GM10248 (cell line): ENCODE measurements at regions not wholly inside any gene's neighbourhood (a gene's known extent, or its start where the extent isn't known, plus 50 kb on each side); places are given as distances from the start of the nearest gene placed in this dataset.

Experiments
- CTCF ChIA-PET: fragments of 300-600 bp; sonication (Branson Sonifier 250); formaldehyde crosslinking; extraction: SDS; loops from one replicate; lab custom pipeline; 2021; ENCODE audit warnings: antibody characterized with exemption; lab: Yijun Ruan, JAX
- POLR2A ChIA-PET: fragments of 350-650 bp; sonication (Branson Sonifier 250); formaldehyde crosslinking; extraction: SDS; loops from one replicate; lab custom pipeline; 2020; ENCODE audit warnings: antibody characterized with exemption; lab: Yijun Ruan, JAX
- DNase-seq: peaks from one replicate; pipeline ENCODE4 v3.0.0; 2012; ENCODE audit errors: extremely low spot score
- CTCF ChIP-seq: IDR thresholded peaks from 2 replicates; pipeline ENCODE4 v1.5.1; 2012; ENCODE audit warnings: mild to moderate bottlenecking, low read depth; ENCODE audit errors: extremely low read depth, missing control alignments, control extremely low read depth

- no peak for DNase-seq
- CTCF ChIA-PET, result interaction anchor here (0.7 kb wide), 1 partner anchor 19 kb away, joined by 3 read pairs; no protein-coding TSS in a partner anchor
Observed at GRCh38 chr20:6533761-6534479, 233.6 kb upstream of the BMP2 start.

GRCh38 chr20:6533351-6533750 lies 234.1 kb upstream of the BMP2 start:
- no peak for DNase-seq

More at GRCh38 chr20:6533761-6534479, 233.6 kb upstream of the BMP2 start:
- POLR2A ChIA-PET, result no interaction called here
- TF ChIP-seq CTCF, result no peak

GRCh38 chr20:6530779-6531315 lies 236.6 kb upstream of the BMP2 start:
- DNase-seq, result no peak
- TF ChIP-seq CTCF, result no peak
- ChIA-PET CTCF (no interaction called here), POLR2A (no interaction called here)

More at GRCh38 chr20:6533351-6533750, 234.1 kb upstream of the BMP2 start:
- ChIA-PET POLR2A (no interaction called here), CTCF (interaction anchor here (0.7 kb wide), 1 partner anchor 18 kb away, joined by 3 read pairs; no protein-coding TSS in a partner anchor)
- no peak for TF ChIP-seq CTCF

GRCh38 chr20:6530254-6530653 lies 237.2 kb upstream of the BMP2 start:
- ChIA-PET POLR2A (no interaction called here), CTCF (no interaction called here)
- no peak for TF ChIP-seq CTCF

GRCh38 chr20:6525447-6526303 lies 241.8 kb upstream of the BMP2 start:
- ChIA-PET CTCF (interaction anchor here (1.0 to 1.5 kb wide), 2 partner anchors 10 to 16 kb away, joined by 3 read pairs; no protein-coding TSS in a partner anchor), POLR2A (no interaction called here)
- no peak for TF ChIP-seq CTCF
- no peak for DNase-seq

More at GRCh38 chr20:6530254-6530653, 237.2 kb upstream of the BMP2 start:
- no peak for DNase-seq

GRCh38 chr20:6524305-6524704 lies 243.2 kb upstream of the BMP2 start:
- ChIA-PET CTCF (interaction anchor here (1.0 kb wide), 1 partner anchor 9 kb away, joined by 3 read pairs; no protein-coding TSS in a partner anchor), POLR2A (no interaction called here)
- no peak for TF ChIP-seq CTCF
- DNase-seq, result no peak
